Neural progenitor cell (in vitro differentiated cells): ENCODE measurements at regions not wholly inside any gene's neighbourhood (a gene's known extent, or its start where the extent isn't known, plus 50 kb on each side); places are given as distances from the start of the nearest gene placed in this dataset.

ENCODE experiments used
- DNase-seq: peaks from one replicate; pipeline ENCODE4 v3.0.0-alpha.2; 2016; ENCODE audit warnings: low spot score
- H2AFZ ChIP-seq: fragments of 200-600 bp; sonication (generic); replicated peaks from 2 replicates; pipeline ENCODE4 v1.6.1; 2016; ENCODE audit warnings: antibody characterized with exemption
- H3F3A ChIP-seq: fragments of 200-600 bp; sonication (generic); 2 replicates; pipeline ENCODE4 v1.6.1; 2016; ENCODE audit warnings: antibody characterized with exemption, low read depth
- H3K27ac ChIP-seq: fragments of 200-600 bp; sonication (generic); 2 replicates; pipeline ENCODE4 v1.5.1; 2016; ENCODE audit warnings: mild to moderate bottlenecking
- H3K27me3 ChIP-seq: fragments of 200-600 bp; sonication (generic); 2 replicates; pipeline ENCODE4 v1.6.1; 2016; ENCODE audit warnings: mild to moderate bottlenecking, moderate library complexity
- H3K36me3 ChIP-seq: fragments of 200-600 bp; sonication (generic); 2 replicates; pipeline ENCODE4 v1.5.1; 2016
- H3K4me1 ChIP-seq: fragments of 200-600 bp; sonication (generic); 2 replicates; pipeline ENCODE4 v1.6.1; 2016; ENCODE audit warnings: mixed run types
- H3K4me2 ChIP-seq: fragments of 200-600 bp; sonication (generic); 2 replicates; pipeline ENCODE4 v1.6.1; 2016
- H3K4me3 ChIP-seq: fragments of 200-600 bp; sonication (generic); 2 replicates; pipeline ENCODE4 v1.5.1; 2016
- H3K79me2 ChIP-seq: fragments of 200-600 bp; sonication (generic); 2 replicates; pipeline ENCODE4 v1.6.1; 2016; ENCODE audit warnings: low read depth
- H3K9ac ChIP-seq: fragments of 200-600 bp; sonication (generic); 2 replicates; pipeline ENCODE4 v1.6.1; 2016
- H3K9me3 ChIP-seq: fragments of 200-600 bp; sonication (generic); 2 replicates; pipeline ENCODE4 v1.5.1; 2016; ENCODE audit warnings: low read depth
- H4K20me1 ChIP-seq: fragments of 200-600 bp; sonication (generic); 2 replicates; pipeline ENCODE4 v1.6.1; 2016; ENCODE audit warnings: low read depth
- H3K27ac Mint-ChIP-seq: 3 replicates; pipeline ENCODE4 v1.8.0; 2021; ENCODE audit warnings: mixed read lengths
- H3K27me3 Mint-ChIP-seq: 2 replicates; pipeline ENCODE4 v1.8.0; 2022; ENCODE audit warnings: low read depth, mild to moderate bottlenecking, inconsistent platforms, moderate library complexity, mixed read lengths; ENCODE audit not compliant: insufficient read depth
- H3K36me3 Mint-ChIP-seq: 3 replicates; pipeline ENCODE4 v1.8.0; 2021; ENCODE audit warnings: mixed read lengths
- H3K4me1 Mint-ChIP-seq: 3 replicates; pipeline ENCODE4 v1.8.0; 2021; ENCODE audit warnings: mixed read lengths
- H3K4me3 Mint-ChIP-seq: 3 replicates; pipeline ENCODE4 v1.8.0; 2021; ENCODE audit warnings: mild to moderate bottlenecking, moderate library complexity, mixed read lengths
- H3K9me3 Mint-ChIP-seq: 3 replicates; pipeline ENCODE4 v1.8.0; 2020; ENCODE audit warnings: mixed read lengths
- CTCF ChIP-seq: fragments of 200-600 bp; sonication (generic); IDR thresholded peaks from 2 replicates; pipeline ENCODE4 v1.5.1; 2017; ENCODE audit warnings: antibody characterized with exemption, mild to moderate bottlenecking
- EZH2 ChIP-seq: fragments of 200-600 bp; sonication (generic); IDR thresholded peaks from 2 replicates; pipeline ENCODE4 v1.6.1; 2017; ENCODE audit warnings: antibody characterized with exemption, mild to moderate bottlenecking, moderate library complexity
- EZH2phosphoT487 ChIP-seq: fragments of 200-600 bp; sonication (generic); IDR thresholded peaks from 2 replicates; pipeline ENCODE4 v1.6.1; 2017; ENCODE audit warnings: antibody characterized with exemption

GRCh38 chr5:153211076-153211475, 279.4 kb upstream of the GRIA1 start:
- peaks cover 37% of the 10 kb centered on the region for H3K4me1 Mint-ChIP-seq
- peaks cover 4% of the 10 kb centered on the region for H3K27me3 Mint-ChIP-seq
- TF ChIP-seq CTCF (no peak), EZH2 (no peak), EZH2phosphoT487 (peak; percentile 18)

GRCh38 chr5:153212471-153212870, 278.0 kb upstream of the GRIA1 start:
- no peak overlapping the region for H3K4me3 Mint-ChIP-seq
- Histone ChIP-seq H3K4me2 (no peak overlapping the region), H3K79me2 (no peaks in the 10 kb centered on the region), H3K27me3 (peaks cover 38% of the 10 kb centered on the region), H3K27ac (no peak overlapping the region), H3K4me3 (no peak overlapping the region), H4K20me1 (peaks cover 7% of the 10 kb centered on the region), H3K36me3 (no peaks in the 10 kb centered on the region), H3K9ac (no peak overlapping the region), H3F3A (peaks cover 15% of the 10 kb centered on the region), H3K4me1 (peaks cover 22% of the 10 kb centered on the region), H2AFZ (no peak overlapping the region), H3K9me3 (no peaks in the 10 kb centered on the region)
- H3K36me3 Mint-ChIP-seq, result no peaks in the 10 kb centered on the region
- peaks cover 22% of the 10 kb centered on the region for H3K9me3 Mint-ChIP-seq
- peaks cover 4% of the 10 kb centered on the region for H3K27me3 Mint-ChIP-seq
- H3K4me1 Mint-ChIP-seq, result peaks cover 37% of the 10 kb centered on the region
- no peak for DNase-seq
- TF ChIP-seq EZH2phosphoT487, result no peak
- no peak for TF ChIP-seq EZH2
- no peak for TF ChIP-seq CTCF
- no peak overlapping the region for H3K27ac Mint-ChIP-seq

More at GRCh38 chr5:153211076-153211475, 279.4 kb upstream of the GRIA1 start:
- no peak overlapping the region for H3K27ac ChIP-seq
- H3K9me3 ChIP-seq, result no peaks in the 10 kb centered on the region
- peak overlapping the region; percentile 9 for H3K27ac Mint-ChIP-seq
- peak; percentile 76 for DNase-seq
- H3K4me1 ChIP-seq, result peaks cover 22% of the 10 kb centered on the region
- H3K9me3 Mint-ChIP-seq, result peaks cover 13% of the 10 kb centered on the region
- H3K4me3 Mint-ChIP-seq, result no peak overlapping the region
- no peaks in the 10 kb centered on the region for H3K36me3 Mint-ChIP-seq
- H2AFZ ChIP-seq, result no peak overlapping the region
- no peaks in the 10 kb centered on the region for H3K36me3 ChIP-seq
- H3K27me3 ChIP-seq, result peaks cover 41% of the 10 kb centered on the region
- H3K79me2 ChIP-seq, result no peaks in the 10 kb centered on the region
- H3K4me2 ChIP-seq, result peak overlapping the region; percentile 43
- H3F3A ChIP-seq, result peaks cover 15% of the 10 kb centered on the region
- H3K9ac ChIP-seq, result no peak overlapping the region
- peaks cover 7% of the 10 kb centered on the region for H4K20me1 ChIP-seq
- H3K4me3 ChIP-seq, result no peak overlapping the region

DNA sequence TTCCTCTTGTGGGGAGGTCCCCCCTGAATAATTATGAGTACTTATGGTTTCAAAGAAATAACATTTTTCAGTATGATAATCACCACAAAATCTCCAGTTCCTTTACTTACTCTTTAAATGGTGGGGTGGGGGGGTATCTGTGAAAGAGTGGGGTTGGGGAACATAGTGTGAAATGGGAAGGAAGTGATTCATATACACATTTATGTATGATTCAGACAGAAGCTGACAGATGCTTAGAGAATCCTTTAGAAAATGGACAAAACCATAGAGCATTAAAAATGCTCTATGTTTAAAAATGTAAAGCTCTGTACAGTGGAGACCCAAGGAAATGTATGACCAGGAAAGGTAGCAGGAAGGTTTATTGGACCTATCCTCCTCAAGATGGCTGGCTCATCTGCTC, 267.5 kb upstream of the GRIA1 start:
- no peak overlapping the region for H2AFZ ChIP-seq
- H3K4me3 Mint-ChIP-seq, result no peak overlapping the region
- no peaks in the 10 kb centered on the region for H3F3A ChIP-seq
- no peak overlapping the region for H3K4me2 ChIP-seq
- H4K20me1 ChIP-seq, result no peaks in the 10 kb centered on the region
- DNase-seq, result no peak
- peaks cover 2% of the 10 kb centered on the region for H3K27me3 Mint-ChIP-seq
- no peaks in the 10 kb centered on the region for H3K27me3 ChIP-seq
- no peak overlapping the region for H3K9ac ChIP-seq
- H3K4me3 ChIP-seq, result no peak overlapping the region
- TF ChIP-seq EZH2, result no peak
- no peak for TF ChIP-seq CTCF
- TF ChIP-seq EZH2phosphoT487, result no peak
- no peaks in the 10 kb centered on the region for H3K36me3 ChIP-seq
- peaks cover 2% of the 10 kb centered on the region for H3K4me1 Mint-ChIP-seq
- H3K36me3 Mint-ChIP-seq, result no peaks in the 10 kb centered on the region
- no peaks in the 10 kb centered on the region for H3K79me2 ChIP-seq
- no peak overlapping the region for H3K27ac Mint-ChIP-seq
- H3K9me3 ChIP-seq, result no peaks in the 10 kb centered on the region
- no peak overlapping the region for H3K27ac ChIP-seq
- H3K9me3 Mint-ChIP-seq, result peaks cover 27% of the 10 kb centered on the region
- peaks cover 11% of the 10 kb centered on the region for H3K4me1 ChIP-seq
